ENCODE measurements at regions not wholly inside any gene's neighbourhood (a gene's known extent, or its start where the extent isn't known, plus 50 kb on each side); places are given as distances from the start of the nearest gene placed in this dataset.

- DNase-seq (ENCODE audit: low read depth), result no peak
Observed at GRCh38 chr15:95645791-95646338, 684.6 kb upstream of the NR2F2 start.

- no peak for DNase-seq (ENCODE audit: low read depth)
Observed at GRCh38 chr15:95646484-95647273, 683.8 kb upstream of the NR2F2 start.

DNA sequence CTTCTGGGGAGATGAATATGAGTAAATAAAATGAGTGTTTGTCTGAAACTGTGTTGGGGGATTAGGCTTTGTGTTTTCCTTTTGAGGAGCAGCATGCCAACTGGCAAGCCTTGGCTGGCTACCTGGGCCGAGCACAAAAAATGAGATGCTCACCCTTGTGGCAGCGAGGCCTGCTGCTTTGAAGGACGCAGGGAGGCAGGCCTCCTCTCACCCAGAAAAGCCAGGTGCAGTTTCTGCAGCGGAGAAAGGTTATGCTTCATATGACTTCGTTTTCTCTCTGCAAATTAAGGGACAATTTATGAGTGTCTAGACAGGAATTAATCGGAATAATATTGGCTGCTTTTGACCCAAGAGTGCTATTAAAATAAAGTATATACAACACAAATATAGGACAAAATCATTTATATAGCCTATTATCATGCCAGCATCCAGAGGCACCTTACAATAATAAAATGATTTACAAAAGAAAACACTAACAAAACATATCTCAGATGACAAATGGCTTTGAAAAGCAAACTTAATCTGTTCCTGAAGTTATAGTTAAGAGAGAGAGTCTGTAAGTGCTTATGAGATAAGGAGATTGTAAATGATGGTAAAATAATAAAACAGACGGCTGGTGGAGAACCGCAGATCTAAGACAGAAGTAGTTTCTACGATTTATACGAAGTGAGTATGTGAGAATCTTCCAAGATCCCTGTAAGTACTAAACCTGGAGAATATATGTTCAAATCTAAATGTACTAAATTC, 682.8 kb upstream of the NR2F2 start:
- DNase-seq (ENCODE audit: low read depth), result no peak

GRCh38 chr15:95653361-95653805, 677.1 kb upstream of the NR2F2 start:
- no peak for DNase-seq (ENCODE audit: low read depth)

GRCh38 chr15:95655089-95655607, 675.4 kb upstream of the NR2F2 start:
- no peak for DNase-seq (ENCODE audit: low read depth)

DNA sequence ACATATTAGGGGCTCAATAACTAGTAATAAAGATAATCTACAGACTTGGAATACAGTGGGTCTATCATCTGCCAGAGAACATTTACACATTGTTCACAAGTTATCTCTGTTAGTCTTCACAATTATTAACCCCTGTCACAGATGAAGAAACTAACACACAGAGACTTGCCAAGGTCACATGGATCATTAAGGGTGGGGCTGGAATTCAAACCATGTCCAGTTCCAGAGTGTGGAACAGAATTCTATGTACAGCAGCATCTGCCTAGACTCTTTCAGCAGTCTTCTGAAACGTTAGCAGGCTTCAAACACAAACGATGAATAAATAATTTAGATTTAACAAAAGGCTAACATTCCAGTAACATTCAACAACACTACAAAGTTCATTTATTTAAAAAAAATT, 673.9 kb upstream of the NR2F2 start:
- DNase-seq (ENCODE audit: low read depth), result no peak

- no peak for DNase-seq (ENCODE audit: low read depth)
Observed at GRCh38 chr15:95658799-95659198, 671.7 kb upstream of the NR2F2 start.

- no peak for DNase-seq (ENCODE audit: low read depth)
Observed at GRCh38 chr15:95659656-95660055, 670.8 kb upstream of the NR2F2 start.

DNA sequence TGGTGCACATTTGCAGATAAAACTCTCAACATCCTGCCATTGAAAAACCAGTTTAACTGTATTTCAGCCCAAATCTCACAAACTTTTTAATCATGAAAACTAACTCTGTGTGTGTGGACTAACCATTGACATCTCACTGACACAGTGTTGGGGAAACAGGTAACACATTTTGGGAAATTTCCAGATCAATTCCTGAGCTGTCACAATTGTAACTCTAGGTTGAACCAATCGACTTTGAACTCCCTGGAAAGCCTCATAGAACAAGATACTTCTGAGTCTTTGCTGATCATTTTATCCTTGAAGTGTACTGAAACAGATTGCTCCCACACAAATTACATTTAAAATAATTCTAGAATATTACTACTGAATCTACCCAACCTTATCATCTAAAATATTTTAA, 667.9 kb upstream of the NR2F2 start:
- no peak for DNase-seq (ENCODE audit: low read depth)

DNA sequence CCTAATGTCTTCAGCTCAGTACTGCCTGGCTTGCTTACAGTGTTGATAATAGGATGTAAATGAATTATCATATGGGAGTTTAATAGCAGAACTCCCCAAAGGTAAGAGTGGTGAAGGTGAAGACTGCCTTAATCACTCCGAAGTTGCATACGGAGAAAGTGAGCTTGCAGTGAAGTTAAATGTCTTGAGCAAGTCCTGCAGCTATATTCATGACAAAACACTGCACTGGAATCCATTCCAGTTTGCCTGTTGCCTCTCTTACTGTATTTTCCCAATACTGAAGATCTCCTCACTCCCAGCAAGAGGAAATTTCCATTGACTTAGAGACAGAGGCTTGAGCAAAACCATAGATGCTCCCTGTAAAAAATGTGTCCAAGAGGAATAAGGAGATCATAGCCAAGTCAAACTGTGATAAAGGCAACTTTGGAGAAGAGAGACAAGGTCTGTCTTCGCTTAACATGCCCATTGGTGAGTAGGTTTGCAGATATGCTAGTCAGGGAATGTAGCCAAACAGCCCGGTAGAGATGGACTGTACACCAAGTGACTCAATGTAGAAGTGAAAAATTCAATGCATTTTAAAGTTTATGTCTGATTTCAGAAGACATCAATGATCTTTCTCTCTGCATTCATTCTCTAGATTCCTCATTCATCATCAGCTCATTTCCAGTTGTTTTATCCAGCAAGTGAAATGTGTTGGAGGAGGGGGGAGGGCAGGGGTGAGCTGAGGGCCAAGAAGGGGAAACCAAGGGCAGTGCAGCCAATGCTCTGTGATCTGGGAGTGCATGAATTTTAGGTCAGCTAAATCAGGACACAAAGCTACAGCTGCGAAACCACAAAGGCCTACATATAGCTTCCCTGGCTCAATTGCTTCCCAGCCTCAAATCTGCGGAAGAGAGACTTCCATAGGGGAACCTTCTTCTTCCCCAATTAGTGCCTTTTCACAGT, 667.1 kb upstream of the NR2F2 start:
- DNase-seq (ENCODE audit: low read depth), result no peak

- DNase-seq (ENCODE audit: low read depth), result no peak
Observed at GRCh38 chr15:95664450-95664849, 666.0 kb upstream of the NR2F2 start.

DNA sequence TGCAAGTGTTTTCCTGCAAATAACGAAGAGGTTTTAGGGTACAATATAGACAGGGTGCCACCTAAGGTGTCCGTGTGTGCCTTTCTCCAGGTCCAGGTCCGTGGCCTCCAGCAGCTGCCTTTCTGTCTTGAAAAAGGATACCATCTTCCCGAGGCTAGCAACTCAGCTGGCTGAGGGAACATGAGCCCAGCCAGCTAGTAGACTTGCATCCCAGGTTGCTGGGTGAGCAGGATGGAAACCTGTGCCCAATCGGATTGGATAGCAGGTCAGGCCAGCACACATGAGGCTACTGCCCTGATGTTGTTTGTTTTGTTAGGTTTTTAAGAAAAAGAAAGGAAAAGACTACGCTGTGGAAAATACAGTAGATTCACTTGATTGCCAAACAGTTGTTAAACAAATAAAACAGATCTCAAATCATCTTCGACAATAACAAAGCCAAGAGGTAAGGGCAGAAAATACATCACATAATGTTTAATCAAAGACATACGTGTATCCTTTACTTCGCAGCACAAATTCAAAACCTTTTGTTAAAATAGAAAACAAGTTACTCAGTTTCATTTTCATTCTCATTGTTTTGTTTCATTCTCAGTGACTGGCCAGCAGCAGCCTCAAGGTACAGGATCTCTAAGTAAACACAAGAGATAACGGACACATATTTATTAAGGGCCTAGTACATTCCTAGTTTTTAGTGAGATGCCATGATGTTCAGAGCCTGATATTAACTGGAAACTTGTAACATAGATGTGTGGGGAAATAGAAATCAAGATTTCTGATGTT, 661.2 kb upstream of the NR2F2 start:
- no peak for DNase-seq (ENCODE audit: low read depth)

DNA sequence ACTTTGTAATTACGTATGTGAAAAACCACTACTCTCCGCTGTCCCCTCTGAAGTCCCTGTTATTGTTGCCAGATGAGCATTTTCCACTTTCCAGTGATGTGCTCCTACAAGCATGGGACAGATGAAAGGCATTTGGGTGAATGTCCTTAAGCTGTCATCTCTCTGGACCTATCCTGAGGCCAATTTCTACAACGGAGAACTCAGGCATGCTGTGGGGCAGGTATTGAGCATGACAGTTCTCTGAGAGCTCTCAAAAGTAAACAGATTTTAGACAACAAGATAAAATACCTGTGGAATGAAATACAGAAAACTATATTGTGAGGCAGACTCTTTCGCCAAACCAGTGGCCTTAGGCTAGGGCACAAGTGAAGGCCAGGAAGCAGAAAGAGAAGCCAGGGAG, 656.5 kb upstream of the NR2F2 start:
- DNase-seq (ENCODE audit: low read depth), result no peak

DNA sequence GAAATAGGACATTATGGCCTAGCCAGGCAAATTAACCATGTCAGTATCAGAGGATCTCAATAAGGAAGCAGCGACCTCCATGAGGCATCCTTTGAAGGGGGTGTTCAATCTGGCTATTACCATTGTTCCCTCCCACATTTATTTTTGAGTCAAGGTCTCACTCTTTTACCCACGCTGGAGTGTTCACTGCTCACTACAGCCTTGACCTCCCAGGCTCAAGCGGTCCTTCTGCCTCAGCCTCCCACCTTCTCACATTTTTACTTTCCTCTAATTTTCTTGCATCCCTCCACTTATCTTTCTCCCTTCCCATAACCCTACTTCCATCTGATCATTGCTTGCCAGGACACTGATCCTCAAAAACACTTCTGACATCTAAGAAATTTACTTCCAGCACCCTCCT, 654.0 kb upstream of the NR2F2 start:
- DNase-seq (ENCODE audit: low read depth), result no peak

DNA sequence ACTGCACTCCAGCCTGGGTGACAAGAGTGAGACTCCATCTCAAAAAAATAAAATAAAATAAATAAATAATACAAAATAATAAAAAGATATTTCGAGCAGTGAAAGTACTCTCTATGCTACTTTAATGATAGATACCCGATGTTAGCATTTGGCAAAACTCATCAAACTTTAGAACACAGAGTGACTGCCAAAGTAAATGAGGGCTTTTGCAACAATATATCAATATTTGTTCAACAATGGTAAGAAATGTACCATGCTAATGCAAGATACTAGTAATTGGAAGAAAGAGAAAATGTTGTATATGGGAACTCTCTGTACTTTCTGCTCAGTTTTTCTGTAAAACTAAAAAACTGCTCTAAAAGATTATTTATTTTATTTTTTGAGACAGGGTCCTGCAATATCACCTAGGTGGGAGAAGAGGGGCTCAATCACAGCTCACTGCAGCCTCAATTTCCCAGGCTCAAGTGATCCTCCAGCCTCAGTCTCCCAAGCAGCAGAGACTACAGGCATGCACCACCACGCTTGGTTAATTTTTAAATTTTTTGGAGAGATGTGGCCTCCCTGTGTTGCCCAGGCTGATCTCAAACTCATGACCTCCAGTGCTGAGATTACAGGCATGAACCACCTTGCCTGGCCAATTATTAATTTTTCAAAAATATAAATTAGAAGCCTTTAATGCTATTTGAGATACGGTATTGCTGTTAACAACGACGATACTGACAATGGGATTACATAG, 650.5 kb upstream of the NR2F2 start:
- DNase-seq (ENCODE audit: low read depth), result no peak

DNA sequence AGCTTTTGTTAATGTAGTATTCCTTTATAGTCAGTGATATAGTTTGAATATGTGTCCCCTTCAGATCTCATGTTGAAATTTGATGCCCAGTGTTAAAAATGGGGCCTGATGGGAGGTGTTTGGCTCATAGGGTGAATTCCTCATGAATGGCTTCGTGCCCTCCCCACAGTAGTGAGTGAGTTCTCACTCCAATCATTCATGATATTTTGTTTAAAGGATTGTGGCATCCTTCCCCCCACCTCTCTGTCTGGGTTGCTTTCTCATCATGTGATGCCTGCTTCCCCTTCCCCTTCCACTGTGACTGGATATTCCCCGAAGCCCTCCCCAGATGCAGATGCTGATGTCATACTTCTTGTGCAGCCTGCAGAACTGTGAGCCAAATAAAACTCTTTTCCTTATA, 649.8 kb upstream of the NR2F2 start:
- DNase-seq (ENCODE audit: low read depth), result no peak

DNA sequence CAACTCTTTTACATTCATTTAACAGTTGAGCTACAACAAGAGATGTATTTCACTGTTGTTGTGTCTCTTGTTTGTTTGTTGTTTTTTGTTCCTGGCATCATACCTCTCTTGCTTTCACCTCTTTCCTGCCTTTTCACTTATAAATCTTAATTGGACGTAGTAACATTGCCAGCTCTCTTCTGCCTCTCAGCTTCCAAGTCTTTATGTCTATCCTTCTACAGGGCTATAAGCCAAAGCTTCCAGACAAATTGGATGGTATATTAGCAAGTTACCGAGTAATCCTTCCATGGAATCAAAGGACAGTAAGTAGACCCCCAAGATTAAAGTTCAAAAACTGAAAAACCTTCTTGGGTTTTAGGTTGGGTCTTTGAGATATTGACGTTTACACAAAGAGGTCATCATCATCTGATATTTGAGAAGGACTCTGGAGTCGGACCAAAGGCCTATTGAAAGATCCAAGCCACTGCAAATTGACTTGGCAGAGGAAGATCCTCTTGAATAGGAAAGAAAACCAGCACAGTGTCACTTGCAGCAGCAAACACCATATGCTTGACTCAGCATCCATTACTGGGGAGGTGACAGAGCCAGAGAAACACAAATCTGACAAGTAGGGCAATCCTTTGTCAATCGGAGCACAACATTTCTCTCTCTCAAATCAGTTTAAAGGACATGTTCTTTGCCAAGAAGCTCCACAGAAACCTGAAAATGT, 648.5 kb upstream of the NR2F2 start:
- DNase-seq (ENCODE audit: low read depth), result no peak

- DNase-seq (ENCODE audit: low read depth), result no peak
Observed at GRCh38 chr15:95684126-95684525, 646.4 kb upstream of the NR2F2 start.

DNA sequence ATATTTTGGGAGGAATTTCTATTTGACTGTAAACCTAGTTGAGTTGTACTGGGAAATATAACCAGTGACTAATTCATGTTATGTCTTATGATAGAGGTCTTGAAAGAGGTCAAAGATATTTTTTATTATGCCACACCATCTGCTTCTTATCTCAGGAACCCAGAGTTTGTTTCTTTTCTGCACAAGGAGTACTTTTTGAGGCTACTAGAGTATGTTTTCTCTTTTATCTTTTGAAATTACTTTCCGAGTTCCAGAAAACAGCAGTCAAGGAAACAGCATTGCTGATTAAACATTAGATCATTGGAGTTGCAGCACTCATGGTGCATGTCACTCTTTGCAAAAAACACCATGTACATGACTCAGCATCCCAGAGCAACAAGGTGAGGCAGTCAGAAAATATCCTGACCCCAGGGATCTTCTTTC, 645.8 kb upstream of the NR2F2 start:
- no peak for DNase-seq (ENCODE audit: low read depth)

GRCh38 chr15:95687061-95687460, 643.4 kb upstream of the NR2F2 start:
- no peak for DNase-seq (ENCODE audit: low read depth)
